ENCODE measurements at regions not wholly inside any gene's neighbourhood (a gene's known extent, or its start where the extent isn't known, plus 50 kb on each side); places are given as distances from the start of the nearest gene placed in this dataset.

GRCh38 chr3:132187746-132188145 lies 129.5 kb upstream of the ACP3 start:
- no peak for DNase-seq (ENCODE audit: low spot score)

GRCh38 chr3:132189601-132190000 lies 127.6 kb upstream of the ACP3 start:
- no peak for DNase-seq (ENCODE audit: low spot score)

GRCh38 chr3:132196113-132196512 lies 121.1 kb upstream of the ACP3 start:
- DNase-seq (ENCODE audit: low spot score), result no peak

DNA sequence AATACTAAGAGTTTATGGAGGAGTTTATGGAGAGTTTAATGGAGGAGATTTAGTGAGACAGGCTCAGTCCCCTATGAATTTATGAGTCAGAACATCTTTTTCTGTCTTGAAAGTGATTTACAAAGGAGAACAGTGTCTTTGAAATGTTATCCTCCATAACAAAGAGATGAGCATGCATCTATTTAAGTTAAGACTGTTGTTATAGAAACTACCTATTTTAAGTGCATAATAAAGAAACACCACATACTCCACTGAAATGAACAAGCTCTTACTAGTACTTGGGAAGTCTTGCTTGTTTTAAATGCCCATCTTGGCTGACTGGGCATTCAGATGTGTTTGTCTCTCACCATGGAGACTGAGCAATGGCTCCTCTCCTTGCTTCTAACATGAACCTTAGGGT lies 118.7 kb upstream of the ACP3 start:
- DNase-seq (ENCODE audit: low spot score), result no peak

DNA sequence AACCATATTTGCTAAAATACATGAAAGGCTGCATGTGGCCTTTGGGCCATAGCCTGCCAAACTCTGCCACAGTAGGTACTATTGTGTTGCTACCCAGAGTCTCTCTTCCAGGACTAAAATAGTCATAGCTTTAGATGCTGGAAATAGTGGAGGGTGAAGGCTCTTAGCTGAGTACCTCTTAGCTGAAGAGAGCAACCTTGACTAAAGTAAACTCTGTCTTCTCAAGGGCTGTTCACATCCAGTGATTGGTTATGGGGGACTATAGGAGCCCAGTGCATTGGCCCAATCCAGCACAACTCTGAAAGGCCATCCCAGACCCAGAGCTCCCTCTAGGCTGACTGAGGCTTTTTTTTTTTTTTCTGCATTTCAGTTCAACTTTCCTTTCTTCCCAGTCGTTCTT lies 117.8 kb upstream of the ACP3 start:
- no peak for DNase-seq (ENCODE audit: low spot score)

DNA sequence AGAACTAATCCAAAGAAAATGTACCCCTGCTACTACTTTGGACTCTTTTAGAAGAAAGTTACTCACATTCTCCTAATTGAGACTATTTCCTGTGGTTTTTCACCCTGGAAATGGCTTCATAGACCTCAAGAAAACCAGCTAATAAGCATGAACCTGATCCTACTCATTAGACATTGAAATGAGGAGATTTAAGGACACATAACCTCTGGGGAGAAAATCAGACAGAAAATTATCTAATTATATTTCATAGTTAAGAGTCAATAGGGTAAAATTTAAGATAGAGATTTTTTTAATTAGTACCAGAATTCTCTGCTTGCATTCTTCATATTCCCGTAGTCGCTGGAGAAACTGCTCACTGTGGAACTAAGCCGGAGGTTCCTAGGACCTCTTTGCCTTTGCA lies 114.6 kb upstream of the ACP3 start:
- DNase-seq (ENCODE audit: low spot score), result no peak

DNA sequence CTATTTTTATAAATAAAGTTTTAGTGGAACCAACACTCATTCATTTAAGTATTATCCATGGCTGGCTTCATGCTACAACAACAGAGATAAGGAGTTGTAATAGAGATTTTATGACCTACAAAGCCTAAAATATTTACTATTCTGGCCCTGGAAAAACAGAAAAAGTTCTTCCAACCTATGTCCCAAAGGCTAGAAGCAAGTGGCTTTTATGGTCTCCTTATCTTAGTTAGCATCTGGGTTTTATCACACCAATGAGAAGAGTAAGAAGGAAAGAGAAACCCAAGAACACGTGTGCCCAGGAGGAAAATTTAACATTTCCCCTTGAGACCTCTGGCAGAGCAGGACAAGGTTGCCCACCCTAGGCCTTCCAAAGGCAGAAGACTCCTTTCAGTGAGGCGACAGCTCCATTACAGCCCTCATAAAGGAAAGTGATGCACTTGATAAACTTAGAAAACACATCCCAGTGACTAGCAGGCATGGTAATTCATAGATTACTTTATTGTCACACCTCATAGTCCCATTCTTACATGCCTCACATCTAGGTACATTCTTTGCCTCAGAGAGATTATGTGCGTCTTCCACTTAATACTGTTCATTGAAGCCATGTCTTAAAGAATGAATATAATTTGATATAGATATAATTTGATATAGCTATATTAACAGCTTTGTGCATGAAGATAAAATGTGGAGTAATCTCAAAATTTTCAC lies 113.2 kb upstream of the ACP3 start:
- no peak for DNase-seq (ENCODE audit: low spot score)

DNA sequence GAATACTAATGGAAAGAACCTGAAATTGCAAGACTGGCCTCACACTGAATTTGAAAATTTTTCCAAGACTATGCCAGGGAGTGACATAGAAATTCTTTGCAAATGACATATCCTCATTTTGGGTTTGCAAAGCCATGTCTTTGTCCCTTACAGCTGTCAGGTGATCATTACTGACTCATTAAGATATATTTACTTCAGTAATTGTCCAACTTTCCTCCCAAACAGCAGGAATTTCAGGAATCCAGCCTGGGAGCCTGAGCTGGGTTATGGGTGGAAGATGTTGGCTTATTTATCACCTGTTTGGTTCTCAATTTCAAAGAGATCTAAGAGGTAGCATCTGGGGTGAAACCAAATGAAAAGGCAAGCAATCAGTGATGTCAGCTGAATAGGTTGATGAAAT lies 111.6 kb upstream of the ACP3 start:
- DNase-seq (ENCODE audit: low spot score), result no peak

GRCh38 chr3:132209855-132210254 lies 107.4 kb upstream of the ACP3 start:
- DNase-seq (ENCODE audit: low spot score), result no peak

DNA sequence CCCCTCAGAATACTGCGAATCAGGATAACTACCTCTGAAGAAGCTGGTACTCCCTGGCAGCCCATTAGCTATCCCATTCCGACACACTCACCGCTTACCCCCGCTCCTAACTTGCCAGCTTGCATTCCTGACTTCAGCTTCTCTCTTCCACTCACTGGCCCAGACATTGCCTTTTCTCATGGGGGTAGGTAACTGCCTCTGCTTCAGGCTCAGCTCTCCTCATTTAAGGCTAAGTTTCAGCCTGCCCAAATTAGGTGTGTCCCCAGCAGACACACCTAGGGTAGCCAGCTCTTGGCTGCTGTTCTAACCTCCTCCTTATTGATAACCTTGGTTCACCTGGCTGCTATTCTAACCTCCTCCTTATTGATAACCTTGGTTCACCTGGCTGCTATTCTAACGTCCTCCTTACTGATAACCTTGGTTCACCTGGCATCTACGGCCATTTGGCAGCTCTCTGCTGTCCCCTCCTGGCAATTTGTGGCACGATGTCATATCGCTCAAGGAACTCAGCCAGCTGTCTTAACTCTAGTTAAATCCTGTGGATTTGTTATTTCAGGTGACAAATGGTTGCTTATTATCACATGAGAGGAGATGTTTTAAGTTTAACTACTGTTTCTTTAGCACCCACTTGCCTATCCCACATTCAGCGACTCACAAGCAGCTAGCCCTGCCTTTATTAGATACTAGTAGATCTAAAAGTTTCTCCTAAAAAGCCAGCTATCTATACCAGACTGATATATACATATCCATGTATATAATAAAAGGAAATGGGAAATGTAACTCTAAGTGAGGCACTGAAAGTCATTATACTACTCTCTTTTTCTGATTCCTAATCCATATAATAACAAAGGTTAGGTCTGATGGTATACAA lies 106.5 kb upstream of the ACP3 start:
- DNase-seq (ENCODE audit: low spot score), result no peak

GRCh38 chr3:132211896-132212295 lies 105.3 kb upstream of the ACP3 start:
- no peak for DNase-seq (ENCODE audit: low spot score)

DNA sequence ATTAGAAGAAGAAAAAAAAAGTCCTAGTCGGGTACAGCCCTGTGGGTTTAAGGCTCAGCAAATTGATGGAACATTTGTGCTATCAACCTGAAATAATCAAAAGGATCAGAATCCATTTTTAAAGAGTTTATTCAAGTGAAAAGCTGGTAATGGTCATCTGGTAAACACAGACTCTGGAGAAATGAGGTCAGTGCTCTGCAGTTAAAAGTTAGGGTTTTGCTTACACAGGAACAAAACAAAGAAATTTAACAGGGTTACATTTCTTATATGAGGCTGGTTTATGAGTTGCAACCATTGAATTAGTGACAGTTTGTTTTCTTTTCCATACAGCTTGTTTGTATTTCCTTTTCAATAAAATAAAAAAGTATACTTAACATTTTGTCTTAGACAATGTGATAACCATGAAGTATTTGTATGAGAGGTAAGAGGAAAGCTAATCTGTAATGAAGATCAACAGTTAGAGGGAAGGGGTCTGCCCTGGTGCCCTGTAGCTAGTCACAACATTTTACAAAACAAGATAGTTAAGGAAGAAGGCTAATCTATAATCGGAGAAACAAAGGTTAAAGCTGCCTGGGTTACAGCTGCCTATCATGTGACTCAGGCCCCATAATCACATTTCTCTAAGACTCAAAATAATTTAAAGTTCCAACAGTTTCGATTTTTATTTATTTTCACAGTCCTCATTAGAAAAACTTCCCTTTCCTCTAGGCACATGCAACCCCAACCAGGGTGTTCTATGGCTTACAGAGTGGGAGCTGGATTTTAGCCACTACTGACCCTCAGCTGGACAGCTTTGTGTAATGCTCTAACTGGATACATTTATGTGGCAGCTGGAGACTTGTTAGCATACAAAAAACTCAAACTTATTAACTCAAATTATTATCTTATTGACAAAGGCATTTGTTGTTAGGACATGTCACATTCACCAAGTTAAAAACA lies 98.1 kb upstream of the ACP3 start:
- DNase-seq (ENCODE audit: low spot score), result no peak

DNA sequence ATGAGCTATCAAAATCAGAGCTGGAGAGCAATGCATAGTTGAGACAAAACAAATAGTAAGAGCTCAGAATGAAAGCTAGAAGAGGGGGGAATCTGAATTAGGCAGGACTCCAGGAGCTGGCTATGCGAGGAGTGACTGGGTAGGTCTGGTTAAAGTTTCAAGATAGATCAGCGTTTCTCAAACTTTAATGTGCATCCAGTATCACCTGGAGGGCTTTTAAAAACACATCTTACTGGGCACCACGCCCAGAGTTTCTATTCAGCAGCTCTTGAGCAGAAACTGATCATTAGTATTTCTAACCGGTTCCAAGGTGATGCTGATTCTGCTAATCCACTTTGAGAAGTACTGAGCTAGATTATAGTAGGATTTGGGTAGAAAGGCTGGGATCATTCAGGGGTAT lies 96.2 kb upstream of the ACP3 start:
- no peak for DNase-seq (ENCODE audit: low spot score)

GRCh38 chr3:132222868-132223538 lies 94.2 kb upstream of the ACP3 start:
- no peak for DNase-seq (ENCODE audit: low spot score)

- no peak for DNase-seq (ENCODE audit: low spot score)
Measured at GRCh38 chr3:132225664-132226063, 91.5 kb upstream of the ACP3 start.

GRCh38 chr3:132228923-132229322 lies 88.3 kb upstream of the ACP3 start:
- no peak for DNase-seq (ENCODE audit: low spot score)

- DNase-seq (ENCODE audit: low spot score), result no peak
Measured at GRCh38 chr3:132229641-132230040, 87.6 kb upstream of the ACP3 start.

DNA sequence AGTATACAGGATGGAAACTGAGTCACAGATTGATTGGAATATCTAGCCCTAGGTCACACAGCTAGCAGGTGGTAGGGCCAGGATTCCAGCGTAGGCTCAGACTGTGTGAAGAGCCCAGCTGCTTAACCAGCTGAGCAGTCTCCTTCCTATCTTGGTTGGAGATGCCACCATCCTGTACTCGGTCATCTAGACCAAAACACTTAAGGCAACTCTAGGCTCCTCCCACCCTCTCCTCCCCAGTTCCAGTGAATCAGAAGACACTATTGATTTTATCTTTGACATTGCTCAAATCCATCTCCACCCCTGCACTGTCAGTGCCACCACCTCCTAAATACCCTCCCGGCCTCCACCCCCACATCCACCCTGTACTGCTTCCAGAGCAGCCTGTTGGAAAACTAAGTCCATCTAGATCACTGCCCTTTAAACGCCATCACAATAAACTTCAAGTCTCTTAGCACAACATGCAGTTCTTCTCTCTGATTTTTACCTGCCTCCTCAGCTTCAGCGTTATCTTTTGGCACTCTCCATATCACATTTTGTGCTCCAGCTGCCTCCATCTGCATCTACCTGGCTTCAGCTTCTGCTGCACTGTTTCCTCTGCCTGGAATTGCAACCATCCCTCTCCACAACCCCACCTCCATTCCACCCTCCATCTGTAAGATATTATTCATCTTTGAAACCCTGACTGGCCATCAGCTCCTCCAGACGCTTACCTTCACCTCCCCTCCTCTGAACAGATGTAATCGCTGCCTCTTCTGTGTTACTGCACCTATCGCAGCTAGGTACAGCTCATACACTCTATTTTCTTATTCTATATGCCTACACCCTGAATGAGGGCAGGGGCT lies 86.8 kb upstream of the ACP3 start:
- DNase-seq (ENCODE audit: low spot score), result no peak

GRCh38 chr3:132231633-132232032 lies 85.6 kb upstream of the ACP3 start:
- DNase-seq (ENCODE audit: low spot score), result no peak

DNA sequence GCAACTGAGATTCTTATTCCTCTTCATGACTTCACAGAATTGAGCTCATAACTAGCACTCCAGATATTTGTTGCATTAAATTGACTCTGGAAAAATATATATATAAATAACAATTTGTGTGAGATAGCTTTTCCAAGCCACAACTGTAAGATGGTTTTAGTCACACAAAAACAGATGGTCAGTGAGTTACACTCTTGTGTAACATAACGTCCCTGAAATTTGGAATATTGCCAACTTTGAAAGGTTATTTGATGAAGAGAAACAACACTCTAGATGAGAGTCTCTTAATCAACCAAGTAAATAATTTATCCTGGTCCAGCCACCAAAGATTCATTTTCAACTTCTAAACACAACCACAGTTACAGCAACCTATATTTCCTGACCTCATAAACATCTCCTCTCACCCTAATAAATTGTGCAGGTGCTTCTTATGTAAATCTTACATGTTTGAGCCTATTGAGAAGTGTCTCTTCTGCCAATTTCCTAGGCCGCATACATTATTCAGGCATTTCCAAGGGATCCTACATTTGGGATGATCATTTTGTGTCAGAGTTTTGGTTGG lies 84.9 kb upstream of the ACP3 start:
- DNase-seq (ENCODE audit: low spot score), result no peak

Measured in ureter (tissue), 1 donor.